ENCODE measurements at regions not wholly inside any gene's neighbourhood (a gene's known extent, or its start where the extent isn't known, plus 50 kb on each side); places are given as distances from the start of the nearest gene placed in this dataset.

GRCh38 chr16:6527646-6528045 is 805.0 kb upstream of the RBFOX1 start:
- no peak for DNase-seq
- H3K27ac ChIP-seq (ENCODE audit: low read depth in 1 of 3, low read length in 2 of 3) = no peak overlapping the region
- WGBS, 3 donors = 66 to 72% (median 72%) methylated on average over 7 of the region's 7 CpGs
- no peak for FAIRE-seq
- H3K4me3 ChIP-seq (ENCODE audit: low read depth in 1 of 3, low read length in 3 of 3) = no peak overlapping the region
- H3K4me1 ChIP-seq (ENCODE audit: control insufficient read depth in 3 of 3, insufficient read depth in 2 of 3, low read depth in 1 of 3, low read length in 2 of 3) = no peaks in the 10 kb centered on the region
- no peaks in the 10 kb centered on the region for H3K36me3 ChIP-seq (ENCODE audit: control insufficient read depth in 3 of 3, insufficient read depth in 2 of 3, low read depth in 1 of 3, low read length in 3 of 3)
- no peaks in the 10 kb centered on the region for H3K27me3 ChIP-seq (ENCODE audit: control insufficient read depth in 3 of 3, insufficient read depth in 3 of 3, low read length in 3 of 3)
- H3K9me3 ChIP-seq (ENCODE audit: control insufficient read depth in 2 of 2, insufficient read depth in 1 of 2, low read depth in 1 of 2, low read length in 1 of 2) = no peaks in the 10 kb centered on the region

- no peak overlapping the region for H3K4me3 ChIP-seq (ENCODE audit: low read depth in 1 of 3, low read length in 3 of 3)
- DNase-seq = no peak
- no peaks in the 10 kb centered on the region for H3K27me3 ChIP-seq (ENCODE audit: control insufficient read depth in 3 of 3, insufficient read depth in 3 of 3, low read length in 3 of 3)
- no peaks in the 10 kb centered on the region for H3K36me3 ChIP-seq (ENCODE audit: control insufficient read depth in 3 of 3, insufficient read depth in 2 of 3, low read depth in 1 of 3, low read length in 3 of 3)
- H3K4me1 ChIP-seq (ENCODE audit: control insufficient read depth in 3 of 3, insufficient read depth in 2 of 3, low read depth in 1 of 3, low read length in 2 of 3) = no peaks in the 10 kb centered on the region
- WGBS, 3 donors = 57 to 64% (median 63%) methylated on average over 1 of the region's 1 CpG
- no peak for FAIRE-seq
- no peaks in the 10 kb centered on the region for H3K9me3 ChIP-seq (ENCODE audit: control insufficient read depth in 2 of 2, insufficient read depth in 1 of 2, low read depth in 1 of 2, low read length in 1 of 2)
- no peak overlapping the region for H3K27ac ChIP-seq (ENCODE audit: low read depth in 1 of 3, low read length in 2 of 3)
These were observed 808.1 kb upstream of the RBFOX1 start for GRCh38 chr16:6524501-6524900.

GRCh38 chr16:6517020-6517720 is 815.5 kb upstream of the RBFOX1 start:
- Histone ChIP-seq H3K27ac (ENCODE audit: low read depth in 1 of 3, low read length in 2 of 3) (no peak overlapping the region), H3K27me3 (ENCODE audit: control insufficient read depth in 3 of 3, insufficient read depth in 3 of 3, low read length in 3 of 3) (no peaks in the 10 kb centered on the region), H3K36me3 (ENCODE audit: control insufficient read depth in 3 of 3, insufficient read depth in 2 of 3, low read depth in 1 of 3, low read length in 3 of 3) (no peaks in the 10 kb centered on the region), H3K9me3 (ENCODE audit: control insufficient read depth in 2 of 2, insufficient read depth in 1 of 2, low read depth in 1 of 2, low read length in 1 of 2) (no peaks in the 10 kb centered on the region), H3K4me3 (ENCODE audit: low read depth in 1 of 3, low read length in 3 of 3) (no peak overlapping the region), H3K4me1 (ENCODE audit: control insufficient read depth in 3 of 3, insufficient read depth in 2 of 3, low read depth in 1 of 3, low read length in 2 of 3) (no peaks in the 10 kb centered on the region)
- no peak for FAIRE-seq
- WGBS, 3 donors = 57 to 64% (median 63%) methylated on average over 9 of the region's 9 CpGs
- DNase-seq = no peak

GRCh38 chr16:6512512-6512911 is 820.1 kb upstream of the RBFOX1 start:
- DNase-seq (no peak), FAIRE-seq (no peak)
- Histone ChIP-seq H3K4me1 (ENCODE audit: control insufficient read depth in 3 of 3, insufficient read depth in 2 of 3, low read depth in 1 of 3, low read length in 2 of 3) (no peaks in the 10 kb centered on the region), H3K27me3 (ENCODE audit: control insufficient read depth in 3 of 3, insufficient read depth in 3 of 3, low read length in 3 of 3) (no peaks in the 10 kb centered on the region), H3K4me3 (ENCODE audit: low read depth in 1 of 3, low read length in 3 of 3) (no peak overlapping the region), H3K36me3 (ENCODE audit: control insufficient read depth in 3 of 3, insufficient read depth in 2 of 3, low read depth in 1 of 3, low read length in 3 of 3) (no peaks in the 10 kb centered on the region), H3K9me3 (ENCODE audit: control insufficient read depth in 2 of 2, insufficient read depth in 1 of 2, low read depth in 1 of 2, low read length in 1 of 2) (no peaks in the 10 kb centered on the region), H3K27ac (ENCODE audit: low read depth in 1 of 3, low read length in 2 of 3) (no peak overlapping the region)
- WGBS, 3 donors = 77 to 88% (median 82%) methylated on average over 2 of the region's 2 CpGs

GRCh38 chr16:6510261-6510660 is 822.4 kb upstream of the RBFOX1 start:
- Histone ChIP-seq H3K36me3 (ENCODE audit: control insufficient read depth in 3 of 3, insufficient read depth in 2 of 3, low read depth in 1 of 3, low read length in 3 of 3) (no peaks in the 10 kb centered on the region), H3K9me3 (ENCODE audit: control insufficient read depth in 2 of 2, insufficient read depth in 1 of 2, low read depth in 1 of 2, low read length in 1 of 2) (no peaks in the 10 kb centered on the region), H3K27me3 (ENCODE audit: control insufficient read depth in 3 of 3, insufficient read depth in 3 of 3, low read length in 3 of 3) (no peaks in the 10 kb centered on the region), H3K27ac (ENCODE audit: low read depth in 1 of 3, low read length in 2 of 3) (no peak overlapping the region), H3K4me1 (ENCODE audit: control insufficient read depth in 3 of 3, insufficient read depth in 2 of 3, low read depth in 1 of 3, low read length in 2 of 3) (no peaks in the 10 kb centered on the region), H3K4me3 (ENCODE audit: low read depth in 1 of 3, low read length in 3 of 3) (no peak overlapping the region)
- FAIRE-seq (no peak), DNase-seq (no peak)
- 84 to 87% (median 84%) methylated on average over 7 of the region's 7 CpGs for WGBS, 3 donors

GRCh38 chr16:6499413-6499812 is 833.2 kb upstream of the RBFOX1 start:
- 25 to 51% (median 34%) methylated on average over 2 of the region's 2 CpGs for WGBS, 3 donors
- no peaks in the 10 kb centered on the region for H3K9me3 ChIP-seq (ENCODE audit: control insufficient read depth in 2 of 2, insufficient read depth in 1 of 2, low read depth in 1 of 2, low read length in 1 of 2)
- no peak overlapping the region for H3K4me3 ChIP-seq (ENCODE audit: low read depth in 1 of 3, low read length in 3 of 3)
- no peak overlapping the region for H3K27ac ChIP-seq (ENCODE audit: low read depth in 1 of 3, low read length in 2 of 3)
- H3K36me3 ChIP-seq (ENCODE audit: control insufficient read depth in 3 of 3, insufficient read depth in 2 of 3, low read depth in 1 of 3, low read length in 3 of 3) = no peaks in the 10 kb centered on the region
- no peaks in the 10 kb centered on the region for H3K4me1 ChIP-seq (ENCODE audit: control insufficient read depth in 3 of 3, insufficient read depth in 2 of 3, low read depth in 1 of 3, low read length in 2 of 3)
- no peak for FAIRE-seq
- no peak for DNase-seq
- H3K27me3 ChIP-seq (ENCODE audit: control insufficient read depth in 3 of 3, insufficient read depth in 3 of 3, low read length in 3 of 3) = no peaks in the 10 kb centered on the region

- Histone ChIP-seq H3K4me3 (ENCODE audit: low read depth in 1 of 3, low read length in 3 of 3) (no peak overlapping the region), H3K27me3 (ENCODE audit: control insufficient read depth in 3 of 3, insufficient read depth in 3 of 3, low read length in 3 of 3) (no peaks in the 10 kb centered on the region), H3K9me3 (ENCODE audit: control insufficient read depth in 2 of 2, insufficient read depth in 1 of 2, low read depth in 1 of 2, low read length in 1 of 2) (no peaks in the 10 kb centered on the region), H3K36me3 (ENCODE audit: control insufficient read depth in 3 of 3, insufficient read depth in 2 of 3, low read depth in 1 of 3, low read length in 3 of 3) (no peaks in the 10 kb centered on the region), H3K4me1 (ENCODE audit: control insufficient read depth in 3 of 3, insufficient read depth in 2 of 3, low read depth in 1 of 3, low read length in 2 of 3) (no peaks in the 10 kb centered on the region), H3K27ac (ENCODE audit: low read depth in 1 of 3, low read length in 2 of 3) (no peak overlapping the region)
- no peak for FAIRE-seq
- 17 to 50% (median 31%) methylated on average over 4 of the region's 4 CpGs for WGBS, 3 donors
- no peak for DNase-seq
These were observed 833.8 kb upstream of the RBFOX1 start for GRCh38 chr16:6498858-6499257.

GRCh38 chr16:6496996-6497395 is 835.6 kb upstream of the RBFOX1 start:
- no peaks in the 10 kb centered on the region for H3K27me3 ChIP-seq (ENCODE audit: control insufficient read depth in 3 of 3, insufficient read depth in 3 of 3, low read length in 3 of 3)

More at GRCh38 chr16:6496996-6497395, 835.6 kb upstream of the RBFOX1 start:
- Histone ChIP-seq H3K9me3 (ENCODE audit: control insufficient read depth in 2 of 2, insufficient read depth in 1 of 2, low read depth in 1 of 2, low read length in 1 of 2) (no peaks in the 10 kb centered on the region), H3K4me1 (ENCODE audit: control insufficient read depth in 3 of 3, insufficient read depth in 2 of 3, low read depth in 1 of 3, low read length in 2 of 3) (peaks cover 0 to 7% (median 0%) of the 10 kb centered on the region in 3 donors), H3K4me3 (ENCODE audit: low read depth in 1 of 3, low read length in 3 of 3) (no peak overlapping the region), H3K36me3 (ENCODE audit: control insufficient read depth in 3 of 3, insufficient read depth in 2 of 3, low read depth in 1 of 3, low read length in 3 of 3) (no peaks in the 10 kb centered on the region), H3K27ac (ENCODE audit: low read depth in 1 of 3, low read length in 2 of 3) (no peak overlapping the region)
- no peak for DNase-seq
- FAIRE-seq = no peak
- 46 to 68% (median 55%) methylated on average over 2 of the region's 2 CpGs for WGBS, 3 donors

All from small intestine (tissue), 7 donors.